LoVo (cell line): ENCODE measurements at regions not wholly inside any gene's neighbourhood (a gene's known extent, or its start where the extent isn't known, plus 50 kb on each side); places are given as distances from the start of the nearest gene placed in this dataset.

ENCODE experiments used
- DNase-seq: peaks from one replicate; pipeline ENCODE4 v3.0.0-alpha.2; 2016; ENCODE audit warnings: low spot score

DNA sequence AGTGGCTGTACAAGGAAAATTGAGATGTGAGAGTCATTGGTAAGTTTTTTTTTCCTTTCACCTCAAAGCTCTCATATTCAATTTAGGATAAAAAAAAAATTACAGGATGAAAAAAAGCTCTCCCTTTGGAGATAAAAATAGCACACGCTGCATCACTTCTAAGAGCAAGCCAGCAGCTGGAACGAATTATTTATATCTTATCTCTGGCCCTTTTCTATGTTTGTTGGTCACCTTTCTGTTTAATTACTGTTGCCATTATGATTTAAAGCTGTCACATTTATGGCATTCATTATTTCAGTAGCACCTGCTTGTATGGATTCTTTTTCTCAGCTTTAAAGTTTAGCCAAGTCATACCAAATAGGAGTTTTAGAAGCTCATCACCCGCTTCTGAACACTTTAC is 171.6 kb upstream of the PDZRN3 start:
- DNase-seq: no peak

GRCh38 chr3:73791356-73791755 is 166.6 kb upstream of the PDZRN3 start:
- no peak for DNase-seq

DNA sequence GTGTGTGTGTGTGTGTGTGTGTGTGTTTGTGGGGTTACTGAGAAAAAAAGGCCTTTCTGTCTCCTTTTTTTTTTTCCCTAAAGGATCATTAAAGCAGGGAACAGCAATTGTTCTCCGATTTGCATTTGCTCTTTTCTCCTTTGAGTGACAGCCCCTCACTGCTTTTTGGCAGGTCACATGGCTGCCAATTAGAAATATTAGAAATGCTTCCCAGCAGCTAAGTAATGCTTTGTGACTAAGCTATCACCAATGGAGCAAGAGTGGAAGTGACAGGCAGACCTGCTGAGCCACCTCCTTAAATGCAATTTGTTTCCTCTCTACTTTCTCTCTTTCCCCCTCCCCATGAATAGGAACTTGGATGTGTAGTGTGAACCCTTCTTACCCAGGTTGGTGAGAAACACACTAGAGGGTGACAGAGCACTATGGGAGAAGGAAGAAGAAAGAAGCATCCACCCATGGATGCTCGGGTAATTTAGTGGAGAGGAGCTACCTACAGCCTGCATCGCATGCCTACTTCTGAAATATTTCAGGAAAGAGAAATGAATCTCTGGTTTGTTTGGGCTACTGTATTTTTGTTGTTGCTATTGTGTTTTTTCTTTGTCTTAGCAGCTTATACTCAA is 165.2 kb upstream of the PDZRN3 start:
- no peak for DNase-seq

- no peak for DNase-seq
Observed at GRCh38 chr3:73787620-73788019, 162.9 kb upstream of the PDZRN3 start.

- no peak for DNase-seq
Observed at GRCh38 chr3:73786998-73787397, 162.3 kb upstream of the PDZRN3 start.

DNA sequence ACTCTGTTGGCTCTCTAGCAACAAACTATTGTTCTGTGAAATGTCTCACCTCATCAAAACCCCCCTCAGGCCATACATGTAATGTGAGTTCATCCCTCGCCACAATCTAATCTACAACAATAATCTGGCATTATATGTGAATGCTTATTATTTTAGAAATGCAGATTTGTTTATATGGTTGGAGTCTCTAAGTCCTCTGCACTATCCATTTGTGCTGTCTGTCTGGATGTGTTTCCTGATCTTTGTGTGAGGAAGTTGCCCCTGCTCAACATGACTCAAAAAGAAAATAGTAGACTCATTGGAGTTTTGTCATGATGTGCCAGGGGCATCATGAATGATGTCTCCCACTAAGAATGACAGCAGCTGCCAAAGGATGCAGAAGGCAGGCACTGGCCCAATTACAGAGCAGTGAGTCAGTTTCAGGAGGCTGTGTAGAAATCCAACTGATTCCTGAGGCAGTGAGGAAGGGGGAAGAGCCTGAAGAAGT is 161.6 kb upstream of the PDZRN3 start:
- DNase-seq: no peak

GRCh38 chr3:73784686-73785392 is 160.1 kb upstream of the PDZRN3 start:
- no peak for DNase-seq

DNA sequence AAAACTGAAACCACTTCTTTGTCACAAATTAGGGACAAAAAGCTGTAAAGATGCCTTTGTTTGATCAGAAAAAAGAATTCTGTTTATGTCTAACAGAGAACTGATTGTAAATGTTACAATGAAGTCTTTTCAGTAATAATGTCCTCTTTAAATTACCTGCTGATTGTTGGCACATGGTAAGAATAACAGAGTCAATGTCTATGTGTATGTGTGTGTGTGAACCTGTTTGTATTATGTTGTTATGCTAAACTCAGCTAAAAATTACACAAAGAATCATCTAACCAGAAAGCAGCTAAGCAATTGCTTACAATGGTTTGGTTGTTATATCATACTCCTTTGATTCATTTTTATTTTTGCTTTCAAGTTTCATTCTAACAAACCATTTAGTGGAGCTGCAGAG is 159.1 kb upstream of the PDZRN3 start:
- no peak for DNase-seq

DNA sequence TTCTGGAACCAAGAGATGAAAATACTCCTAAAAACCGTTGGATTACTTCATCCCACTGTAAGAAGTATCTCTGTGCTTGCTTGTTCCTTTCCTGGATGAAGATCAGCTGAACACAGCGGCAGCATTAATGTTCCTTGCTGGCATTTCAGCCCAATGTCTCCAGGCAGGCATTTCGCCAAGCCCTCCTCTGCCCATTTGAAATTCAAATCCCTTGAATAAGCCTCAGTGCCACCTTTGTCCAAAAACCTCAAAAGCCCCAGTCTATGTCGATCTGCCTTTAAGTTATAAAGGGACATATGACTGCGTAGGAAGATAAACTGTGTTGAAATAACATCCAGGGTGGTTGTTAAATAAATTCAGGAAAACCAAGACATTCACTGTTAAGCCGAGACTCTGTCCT is 156.8 kb upstream of the PDZRN3 start:
- no peak for DNase-seq

GRCh38 chr3:73774645-73775044 is 149.9 kb upstream of the PDZRN3 start:
- DNase-seq: no peak

DNA sequence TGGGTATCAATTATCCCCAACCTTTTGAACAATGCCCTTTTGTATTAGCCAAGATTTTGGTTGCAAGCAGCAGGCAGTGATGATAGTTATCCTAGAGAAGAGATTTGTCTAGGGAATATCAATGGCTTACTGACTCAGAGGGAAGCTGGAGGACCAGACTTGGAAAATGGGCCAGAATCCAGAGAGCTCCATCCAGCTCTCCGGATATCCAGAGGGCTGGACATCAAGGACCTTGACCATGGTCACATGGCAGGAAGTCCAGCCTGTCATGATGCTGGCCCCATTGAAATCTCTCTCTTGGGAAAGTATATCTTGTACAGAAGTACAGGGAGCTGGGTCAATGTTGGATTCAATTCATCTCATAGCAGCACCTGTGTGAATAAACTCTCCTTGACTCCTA is 148.5 kb upstream of the PDZRN3 start:
- no peak for DNase-seq

GRCh38 chr3:73772076-73772886 is 147.5 kb upstream of the PDZRN3 start:
- no peak for DNase-seq

DNA sequence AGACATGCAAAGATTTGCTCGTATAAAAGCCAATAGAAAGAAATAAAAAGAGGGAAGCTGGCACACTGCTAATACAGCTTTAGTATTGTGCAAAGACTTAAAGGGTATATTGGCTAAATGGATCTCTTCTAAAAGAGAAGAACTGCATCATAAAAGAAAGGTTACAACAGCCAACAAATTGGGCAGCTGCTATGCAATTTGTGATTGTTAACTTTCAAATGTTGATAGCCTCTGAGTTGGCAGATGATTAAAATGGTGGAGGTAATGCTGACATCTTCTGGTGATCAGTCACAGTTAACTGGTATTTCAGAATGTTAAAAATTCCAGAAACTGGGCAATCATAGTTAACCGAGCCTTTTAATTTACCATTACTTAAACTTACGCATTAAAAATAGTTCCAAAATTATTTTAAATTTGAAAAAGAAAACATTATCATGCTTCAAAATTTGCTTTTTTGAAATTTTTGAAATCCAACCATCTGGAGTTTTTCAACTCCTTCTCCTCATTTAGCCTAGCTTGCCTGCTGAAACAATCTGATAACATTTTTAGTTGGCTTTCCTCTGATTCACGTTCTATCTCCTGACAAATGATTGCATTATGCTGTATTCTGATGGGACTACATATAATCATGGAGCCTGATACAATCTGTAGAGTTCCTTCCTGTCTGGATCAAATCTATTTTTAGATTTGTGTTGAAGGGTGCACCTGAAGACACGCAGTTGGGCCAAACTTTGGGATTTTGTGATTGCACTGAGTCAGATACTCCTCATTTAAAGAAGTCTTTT is 144.0 kb upstream of the PDZRN3 start:
- no peak for DNase-seq

DNA sequence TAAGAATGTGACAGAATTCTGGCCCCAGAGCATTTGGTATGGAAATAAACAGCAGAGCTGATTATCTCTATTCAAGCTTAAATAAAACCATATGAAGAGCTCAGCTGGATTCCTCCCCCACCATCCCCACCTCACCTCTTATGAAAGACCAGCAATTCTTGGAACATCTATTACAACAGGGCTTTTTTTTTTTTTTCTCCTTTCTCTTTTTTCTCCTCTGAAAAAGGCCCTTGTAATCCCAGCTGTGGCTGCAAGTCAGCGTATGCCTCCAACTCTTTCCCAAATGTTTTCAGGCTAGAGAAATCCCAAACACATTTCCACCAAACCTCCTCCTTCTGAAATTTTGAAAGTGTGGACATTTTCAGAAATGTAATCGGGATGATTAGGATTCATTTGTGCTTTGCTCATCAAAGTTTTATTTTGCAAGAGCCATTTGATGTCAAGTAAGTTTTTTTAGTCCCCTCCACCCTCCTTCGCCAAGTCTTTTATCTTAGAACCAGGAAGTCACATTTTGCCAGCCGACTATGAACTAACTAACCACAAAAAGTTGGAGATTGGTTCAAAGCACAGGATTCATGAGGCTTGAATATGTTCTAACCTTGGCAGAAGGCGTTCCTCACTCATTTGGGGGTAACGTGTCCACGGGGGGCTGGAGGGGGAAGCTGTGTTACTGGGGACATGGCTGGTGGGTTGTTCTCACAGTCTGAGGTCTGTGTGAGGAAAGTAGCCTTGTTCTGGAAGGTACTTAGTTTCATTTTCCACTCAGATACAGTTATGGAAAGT is 142.0 kb upstream of the PDZRN3 start:
- DNase-seq: no peak

- DNase-seq: no peak
Observed at GRCh38 chr3:73765878-73766545, 141.3 kb upstream of the PDZRN3 start.

DNA sequence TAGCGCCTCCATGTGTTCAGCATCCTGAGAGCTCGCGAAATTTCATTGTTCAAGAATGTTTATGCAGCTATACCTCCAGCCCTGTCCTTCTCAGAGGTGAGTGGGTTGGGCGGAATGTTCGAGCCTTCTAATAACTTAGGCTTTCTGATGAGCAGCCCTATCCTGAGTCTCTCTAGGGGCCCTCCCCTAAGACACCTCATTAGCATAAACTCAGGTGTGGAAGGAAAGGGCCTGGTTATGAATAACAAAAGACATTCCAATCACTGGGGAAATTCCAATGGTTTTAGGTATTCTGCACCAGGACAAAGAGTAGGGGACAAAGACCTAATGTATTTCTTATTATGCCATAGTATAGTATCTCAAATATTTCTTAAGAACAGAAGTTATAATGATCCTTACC is 138.1 kb upstream of the PDZRN3 start:
- no peak for DNase-seq

GRCh38 chr3:73759297-73759711 is 134.6 kb upstream of the PDZRN3 start:
- DNase-seq: no peak

DNA sequence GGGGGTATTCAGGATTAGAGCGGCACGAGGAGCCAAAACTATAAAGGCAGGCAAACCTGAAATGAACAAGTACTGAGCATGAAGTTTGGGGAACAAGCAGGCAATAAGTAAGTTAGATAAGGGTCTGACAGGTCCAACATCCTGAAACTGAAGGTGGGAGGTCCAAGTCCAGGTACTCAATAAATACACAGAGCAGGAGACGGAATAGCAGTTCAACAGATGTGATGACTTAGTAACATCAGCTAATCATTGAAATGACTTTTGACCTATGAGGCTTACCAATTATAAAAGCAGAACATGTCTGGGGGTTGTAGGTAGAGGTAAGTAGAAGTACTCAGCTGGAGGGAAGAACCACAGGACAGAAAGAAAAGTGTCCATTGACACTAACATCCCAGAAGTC is 132.8 kb upstream of the PDZRN3 start:
- DNase-seq: no peak

DNA sequence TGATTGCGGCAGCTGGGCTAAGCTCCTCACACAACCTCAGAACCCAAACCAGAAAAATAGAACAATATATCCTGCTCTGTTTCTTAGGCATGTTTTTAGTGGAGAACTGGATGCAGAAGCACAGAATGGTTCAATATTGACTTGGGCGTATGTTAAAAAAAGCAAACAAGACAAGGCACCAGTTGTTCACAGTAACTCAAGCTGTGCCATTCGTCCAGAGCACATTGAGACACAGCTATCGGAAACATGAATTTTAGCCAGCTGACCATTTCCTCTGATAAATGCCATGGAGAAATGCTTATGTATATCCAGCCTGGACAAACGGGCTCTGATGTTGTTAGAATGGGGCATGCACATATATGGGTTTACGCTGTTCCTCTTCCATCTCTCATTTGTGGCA is 129.2 kb upstream of the PDZRN3 start:
- DNase-seq: no peak

DNA sequence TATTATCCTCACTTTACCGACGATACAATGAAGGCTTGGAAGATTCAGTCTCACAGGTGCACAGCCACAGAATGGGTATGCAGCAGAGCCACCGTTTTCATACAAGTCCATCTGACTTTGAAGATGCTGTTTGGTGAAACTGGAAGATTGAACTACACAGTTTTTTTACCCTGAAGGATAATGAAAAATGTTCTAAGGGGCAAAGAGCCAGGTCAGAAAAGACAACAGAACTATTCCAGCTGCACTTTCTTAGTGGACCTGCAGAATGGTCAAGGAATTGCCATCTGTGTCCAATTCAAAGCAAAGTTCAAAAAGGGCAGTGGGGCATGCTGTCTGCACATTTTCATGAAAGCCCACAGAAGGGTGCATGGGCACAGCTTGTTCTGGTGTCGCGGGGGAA is 127.6 kb upstream of the PDZRN3 start:
- DNase-seq: no peak

- no peak for DNase-seq
Observed at GRCh38 chr3:73746623-73747022, 121.9 kb upstream of the PDZRN3 start.
